GM12872 (cell line): ENCODE measurements at regions not wholly inside any gene's neighbourhood (a gene's known extent, or its start where the extent isn't known, plus 50 kb on each side); places are given as distances from the start of the nearest gene placed in this dataset.

ENCODE experiments used
- TF ChIP-seq, protein P1 (sequence below): IDR thresholded peaks from 3 replicates; pipeline ENCODE4 v1.5.1; 2011; ENCODE audit warnings: low read depth, mild to moderate bottlenecking, low read length, moderate library complexity; ENCODE audit not compliant: insufficient read depth

DNA sequence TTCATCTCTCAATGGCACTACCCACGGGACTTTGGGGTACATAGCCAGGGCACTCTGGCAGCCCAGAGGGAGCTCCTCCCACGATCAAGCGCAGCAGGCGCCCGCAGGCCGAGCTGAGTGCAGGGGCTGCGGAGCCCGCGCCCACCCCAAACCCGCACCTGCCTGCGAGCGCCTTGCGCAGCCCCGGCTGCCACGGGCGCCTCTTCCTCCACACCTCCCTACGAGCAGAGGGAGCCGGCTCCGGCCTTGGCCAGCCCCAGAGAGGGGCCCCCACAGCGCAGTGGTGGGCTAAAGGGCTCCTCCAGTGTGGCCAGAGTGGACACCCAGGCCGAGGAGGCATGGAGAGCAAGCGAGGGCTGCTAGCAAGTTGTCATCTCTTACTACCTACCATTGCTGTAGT lies 165.2 kb downstream of the UBE2E3 start:
- TF ChIP-seq, protein P1, sequence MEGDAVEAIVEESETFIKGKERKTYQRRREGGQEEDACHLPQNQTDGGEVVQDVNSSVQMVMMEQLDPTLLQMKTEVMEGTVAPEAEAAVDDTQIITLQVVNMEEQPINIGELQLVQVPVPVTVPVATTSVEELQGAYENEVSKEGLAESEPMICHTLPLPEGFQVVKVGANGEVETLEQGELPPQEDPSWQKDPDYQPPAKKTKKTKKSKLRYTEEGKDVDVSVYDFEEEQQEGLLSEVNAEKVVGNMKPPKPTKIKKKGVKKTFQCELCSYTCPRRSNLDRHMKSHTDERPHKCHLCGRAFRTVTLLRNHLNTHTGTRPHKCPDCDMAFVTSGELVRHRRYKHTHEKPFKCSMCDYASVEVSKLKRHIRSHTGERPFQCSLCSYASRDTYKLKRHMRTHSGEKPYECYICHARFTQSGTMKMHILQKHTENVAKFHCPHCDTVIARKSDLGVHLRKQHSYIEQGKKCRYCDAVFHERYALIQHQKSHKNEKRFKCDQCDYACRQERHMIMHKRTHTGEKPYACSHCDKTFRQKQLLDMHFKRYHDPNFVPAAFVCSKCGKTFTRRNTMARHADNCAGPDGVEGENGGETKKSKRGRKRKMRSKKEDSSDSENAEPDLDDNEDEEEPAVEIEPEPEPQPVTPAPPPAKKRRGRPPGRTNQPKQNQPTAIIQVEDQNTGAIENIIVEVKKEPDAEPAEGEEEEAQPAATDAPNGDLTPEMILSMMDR, result no peak

DNA sequence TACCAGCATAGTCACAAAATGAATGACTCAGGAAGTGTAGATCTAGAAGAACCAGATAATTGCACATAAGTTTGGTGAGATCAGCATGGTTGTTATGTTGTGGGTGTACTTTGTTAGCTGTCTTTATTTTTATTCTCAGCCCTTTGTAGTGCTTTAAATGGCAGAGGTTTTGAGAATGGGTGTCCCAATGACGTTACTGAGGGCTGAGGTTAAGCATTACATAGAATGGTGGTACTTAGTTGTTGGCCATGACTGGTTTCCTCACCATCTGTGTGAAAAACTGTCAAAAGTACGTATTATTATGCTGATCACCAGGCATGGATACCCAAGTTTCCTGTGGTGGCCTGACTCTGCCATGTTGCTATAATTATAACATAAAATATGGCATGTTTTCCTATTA lies 165.8 kb downstream of the UBE2E3 start:
- TF ChIP-seq, protein P1, result no peak

DNA sequence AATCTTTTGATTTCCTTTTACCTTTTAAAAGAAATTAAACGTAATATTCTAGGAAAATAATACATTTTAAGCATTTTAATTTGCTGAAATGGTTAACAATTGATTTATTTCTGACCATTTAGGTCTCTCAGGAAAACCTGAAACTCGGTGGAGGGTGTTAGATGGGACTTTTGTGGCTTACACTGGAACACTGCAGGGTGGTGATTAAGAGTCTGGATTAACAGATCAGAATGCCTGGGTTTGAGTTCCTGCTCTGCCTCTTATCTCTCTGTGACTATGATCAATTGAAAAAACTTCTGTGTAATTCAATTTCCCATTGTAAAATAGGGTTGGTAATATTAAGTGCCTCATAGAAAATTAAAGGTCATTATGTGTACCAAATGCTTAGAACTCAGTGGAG lies 168.7 kb downstream of the UBE2E3 start:
- TF ChIP-seq, protein P1, result no peak

DNA sequence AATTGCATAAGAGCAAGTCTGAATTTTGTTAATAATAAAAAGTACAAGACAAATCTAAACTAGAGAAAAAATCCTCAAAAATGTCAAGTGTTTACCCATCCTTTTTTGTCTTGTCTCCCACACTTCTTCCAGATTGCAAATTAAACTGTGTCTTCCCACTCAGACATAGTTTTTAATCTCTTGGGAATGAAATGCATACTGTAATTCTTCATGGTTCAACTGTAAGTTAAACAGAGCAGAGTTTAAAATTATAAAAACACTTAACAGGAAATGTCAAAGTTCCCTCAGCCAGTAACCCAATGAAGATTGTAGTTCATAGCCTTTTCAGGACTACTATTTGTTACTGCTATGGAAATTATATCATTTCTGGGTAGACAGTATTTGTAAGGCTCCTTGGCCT lies 171.8 kb downstream of the UBE2E3 start:
- TF ChIP-seq, protein P1, result no peak

DNA sequence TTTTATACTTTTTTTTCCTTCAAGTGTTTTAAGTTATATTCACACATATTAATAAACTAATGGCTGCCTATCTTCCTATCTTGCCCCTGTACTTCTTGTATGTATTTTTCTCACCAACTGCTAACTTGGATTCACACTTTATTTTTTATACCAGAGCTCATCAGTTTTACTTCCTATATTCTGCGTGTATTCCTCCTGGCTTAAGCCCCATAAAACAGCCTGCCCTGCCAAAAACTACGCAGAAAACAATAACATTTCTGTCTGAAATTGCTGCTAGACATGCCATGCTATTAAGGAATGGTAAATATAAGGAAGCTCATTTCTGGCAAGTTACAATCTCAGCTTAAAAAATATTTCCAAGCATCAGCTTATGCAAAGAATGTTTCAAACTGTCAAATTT lies 172.3 kb downstream of the UBE2E3 start:
- TF ChIP-seq, protein P1, result no peak

DNA sequence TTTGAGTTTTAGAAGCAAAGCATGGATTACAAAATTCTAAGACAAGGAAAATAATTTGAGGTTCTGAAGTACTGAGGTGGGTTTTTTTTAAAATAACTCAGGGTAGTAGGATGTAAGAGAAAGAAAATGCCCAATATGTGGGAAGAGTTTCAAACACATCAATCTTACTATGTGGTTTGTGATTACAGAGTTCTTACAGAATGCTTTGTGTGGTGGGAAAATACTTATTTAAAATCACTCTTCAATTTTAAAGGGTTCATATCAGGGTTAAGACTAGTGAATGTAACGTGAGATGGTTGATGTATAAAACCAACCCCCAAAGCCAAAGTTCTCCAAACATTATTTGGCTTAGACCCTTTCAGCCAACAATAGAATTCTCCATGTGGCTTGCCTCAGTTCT lies 173.5 kb downstream of the UBE2E3 start:
- TF ChIP-seq, protein P1, result no peak

DNA sequence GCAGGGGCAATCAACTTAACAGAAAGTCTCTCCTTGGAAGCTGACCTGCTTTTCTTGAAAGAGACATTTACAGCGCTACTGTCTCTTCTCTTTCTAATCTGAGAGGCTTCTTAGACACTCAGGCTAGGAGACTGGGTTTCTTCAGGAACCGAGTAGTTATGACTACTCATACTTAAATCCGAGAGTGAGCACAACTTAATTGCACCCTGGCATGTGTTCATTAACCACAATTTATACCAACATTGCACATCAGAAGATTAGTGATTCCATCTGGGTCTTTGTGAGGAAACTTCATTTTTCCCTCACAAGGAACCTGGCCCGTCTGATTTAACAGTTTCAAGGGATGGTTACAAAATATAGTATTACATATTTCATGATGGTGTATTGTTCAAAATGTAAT lies 176.9 kb downstream of the UBE2E3 start:
- TF ChIP-seq, protein P1, result no peak

DNA sequence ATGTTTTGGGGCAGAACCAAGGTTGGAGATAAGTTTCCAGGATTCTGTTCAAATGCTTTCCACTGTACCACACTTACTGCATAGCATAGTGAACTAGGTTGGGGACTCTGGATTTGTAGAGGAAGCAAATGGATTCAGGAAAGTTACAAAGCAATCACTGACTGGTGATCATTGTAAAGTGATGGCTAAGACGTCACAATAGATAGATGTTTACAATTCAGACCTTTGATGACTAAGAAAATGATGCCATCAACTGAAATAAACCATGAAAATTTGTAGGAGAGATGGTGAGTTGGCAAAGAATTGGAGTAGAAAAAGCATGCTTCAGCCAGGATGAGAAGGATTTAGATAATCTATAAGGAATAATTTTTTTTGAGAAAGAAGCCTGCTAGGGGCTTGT lies 178.0 kb downstream of the UBE2E3 start:
- TF ChIP-seq, protein P1, result no peak
